ENCODE measurements at regions not wholly inside any gene's neighbourhood (a gene's known extent, or its start where the extent isn't known, plus 50 kb on each side); places are given as distances from the start of the nearest gene placed in this dataset.

- TF ChIP-seq, protein P1, sequence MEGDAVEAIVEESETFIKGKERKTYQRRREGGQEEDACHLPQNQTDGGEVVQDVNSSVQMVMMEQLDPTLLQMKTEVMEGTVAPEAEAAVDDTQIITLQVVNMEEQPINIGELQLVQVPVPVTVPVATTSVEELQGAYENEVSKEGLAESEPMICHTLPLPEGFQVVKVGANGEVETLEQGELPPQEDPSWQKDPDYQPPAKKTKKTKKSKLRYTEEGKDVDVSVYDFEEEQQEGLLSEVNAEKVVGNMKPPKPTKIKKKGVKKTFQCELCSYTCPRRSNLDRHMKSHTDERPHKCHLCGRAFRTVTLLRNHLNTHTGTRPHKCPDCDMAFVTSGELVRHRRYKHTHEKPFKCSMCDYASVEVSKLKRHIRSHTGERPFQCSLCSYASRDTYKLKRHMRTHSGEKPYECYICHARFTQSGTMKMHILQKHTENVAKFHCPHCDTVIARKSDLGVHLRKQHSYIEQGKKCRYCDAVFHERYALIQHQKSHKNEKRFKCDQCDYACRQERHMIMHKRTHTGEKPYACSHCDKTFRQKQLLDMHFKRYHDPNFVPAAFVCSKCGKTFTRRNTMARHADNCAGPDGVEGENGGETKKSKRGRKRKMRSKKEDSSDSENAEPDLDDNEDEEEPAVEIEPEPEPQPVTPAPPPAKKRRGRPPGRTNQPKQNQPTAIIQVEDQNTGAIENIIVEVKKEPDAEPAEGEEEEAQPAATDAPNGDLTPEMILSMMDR (IDR thresholded peaks at IDR 0.05): no peak
- TF ChIP-seq POLR2AphosphoS5 (IDR thresholded peaks at IDR 0.05; ENCODE audit: low read depth, low read length) (no peak), FOXJ3 (CRISPR knock-in tag; IDR thresholded peaks at IDR 0.05) (no peak), EP300 (IDR thresholded peaks at IDR 0.05; ENCODE audit: borderline replicate concordance in 1 of 2, low read depth in 1 of 2, low read length in 1 of 2) (no peak), SMC3 (IDR thresholded peaks at IDR 0.05; ENCODE audit: low read depth, low read length) (no peak), JUND (IDR thresholded peaks at IDR 0.05) (no peak), EZH2phosphoT487 (IDR thresholded peaks at IDR 0.05; ENCODE audit: borderline replicate concordance, low read depth) (no peak), MAX (IDR thresholded peaks at IDR 0.05; ENCODE audit: low read depth) (no peak), TEAD4 (IDR thresholded peaks at IDR 0.05; ENCODE audit: borderline replicate concordance, insufficient read depth) (no peak), TCF12 (IDR thresholded peaks at IDR 0.05) (no peak), RAD21 (IDR thresholded peaks at IDR 0.05; ENCODE audit: low read length) (no peak), GABPA (IDR thresholded peaks at IDR 0.05; ENCODE audit: low read depth) (no peak)
These were observed 137.4 kb downstream of the CEP135 start for GRCh38 chr4:56086073-56086541.
